Neural progenitor cell (in vitro differentiated cells): ENCODE measurements at regions not wholly inside any gene's neighbourhood (a gene's known extent, or its start where the extent isn't known, plus 50 kb on each side); places are given as distances from the start of the nearest gene placed in this dataset.
A peak's percentile ranks its signal among the peaks of the same experiment; 100 is the strongest.

Experiments used
- DNase-seq: peaks from one replicate; pipeline ENCODE4 v3.0.0-alpha.2; 2016; ENCODE audit warnings: low spot score
- H2AFZ ChIP-seq: fragments of 200-600 bp; sonication (generic); replicated peaks from 2 replicates; pipeline ENCODE4 v1.6.1; 2016; ENCODE audit warnings: antibody characterized with exemption
- H3F3A ChIP-seq: fragments of 200-600 bp; sonication (generic); 2 replicates; pipeline ENCODE4 v1.6.1; 2016; ENCODE audit warnings: antibody characterized with exemption, low read depth
- H3K27ac ChIP-seq: fragments of 200-600 bp; sonication (generic); 2 replicates; pipeline ENCODE4 v1.5.1; 2016; ENCODE audit warnings: mild to moderate bottlenecking
- H3K27me3 ChIP-seq: fragments of 200-600 bp; sonication (generic); 2 replicates; pipeline ENCODE4 v1.6.1; 2016; ENCODE audit warnings: mild to moderate bottlenecking, moderate library complexity
- H3K36me3 ChIP-seq: fragments of 200-600 bp; sonication (generic); 2 replicates; pipeline ENCODE4 v1.5.1; 2016
- H3K4me1 ChIP-seq: fragments of 200-600 bp; sonication (generic); 2 replicates; pipeline ENCODE4 v1.6.1; 2016; ENCODE audit warnings: mixed run types
- H3K4me2 ChIP-seq: fragments of 200-600 bp; sonication (generic); 2 replicates; pipeline ENCODE4 v1.6.1; 2016
- H3K4me3 ChIP-seq: fragments of 200-600 bp; sonication (generic); 2 replicates; pipeline ENCODE4 v1.5.1; 2016
- H3K79me2 ChIP-seq: fragments of 200-600 bp; sonication (generic); 2 replicates; pipeline ENCODE4 v1.6.1; 2016; ENCODE audit warnings: low read depth
- H3K9ac ChIP-seq: fragments of 200-600 bp; sonication (generic); 2 replicates; pipeline ENCODE4 v1.6.1; 2016
- H3K9me3 ChIP-seq: fragments of 200-600 bp; sonication (generic); 2 replicates; pipeline ENCODE4 v1.5.1; 2016; ENCODE audit warnings: low read depth
- H4K20me1 ChIP-seq: fragments of 200-600 bp; sonication (generic); 2 replicates; pipeline ENCODE4 v1.6.1; 2016; ENCODE audit warnings: low read depth
- H3K27ac Mint-ChIP-seq: 3 replicates; pipeline ENCODE4 v1.8.0; 2021; ENCODE audit warnings: mixed read lengths
- H3K27me3 Mint-ChIP-seq: 2 replicates; pipeline ENCODE4 v1.8.0; 2022; ENCODE audit warnings: low read depth, mild to moderate bottlenecking, inconsistent platforms, moderate library complexity, mixed read lengths; ENCODE audit not compliant: insufficient read depth
- H3K36me3 Mint-ChIP-seq: 3 replicates; pipeline ENCODE4 v1.8.0; 2021; ENCODE audit warnings: mixed read lengths
- H3K4me1 Mint-ChIP-seq: 3 replicates; pipeline ENCODE4 v1.8.0; 2021; ENCODE audit warnings: mixed read lengths
- H3K4me3 Mint-ChIP-seq: 3 replicates; pipeline ENCODE4 v1.8.0; 2021; ENCODE audit warnings: mild to moderate bottlenecking, moderate library complexity, mixed read lengths
- H3K9me3 Mint-ChIP-seq: 3 replicates; pipeline ENCODE4 v1.8.0; 2020; ENCODE audit warnings: mixed read lengths
- EZH2 ChIP-seq: fragments of 200-600 bp; sonication (generic); IDR thresholded peaks from 2 replicates; pipeline ENCODE4 v1.6.1; 2017; ENCODE audit warnings: antibody characterized with exemption, mild to moderate bottlenecking, moderate library complexity
- EZH2phosphoT487 ChIP-seq: fragments of 200-600 bp; sonication (generic); IDR thresholded peaks from 2 replicates; pipeline ENCODE4 v1.6.1; 2017; ENCODE audit warnings: antibody characterized with exemption
- TF ChIP-seq, protein P1 (sequence below): fragments of 200-600 bp; sonication (generic); IDR thresholded peaks from 2 replicates; pipeline ENCODE4 v1.5.1; 2017; ENCODE audit warnings: antibody characterized with exemption, mild to moderate bottlenecking

GRCh38 chr13:39254601-39255000 is 216.3 kb downstream of the NHLRC3 start:
- H3K4me1 ChIP-seq = no peaks in the 10 kb centered on the region
- no peak overlapping the region for H3K4me3 Mint-ChIP-seq
- H3K79me2 ChIP-seq = no peaks in the 10 kb centered on the region
- H3K27ac Mint-ChIP-seq = no peak overlapping the region
- H3K27ac ChIP-seq = no peak overlapping the region
- H4K20me1 ChIP-seq = no peaks in the 10 kb centered on the region
- no peaks in the 10 kb centered on the region for H3K36me3 ChIP-seq
- no peak overlapping the region for H3K4me3 ChIP-seq
- H3K27me3 ChIP-seq = no peaks in the 10 kb centered on the region
- H3K9ac ChIP-seq = no peak overlapping the region
- no peak for TF ChIP-seq EZH2
- TF ChIP-seq, protein P1, sequence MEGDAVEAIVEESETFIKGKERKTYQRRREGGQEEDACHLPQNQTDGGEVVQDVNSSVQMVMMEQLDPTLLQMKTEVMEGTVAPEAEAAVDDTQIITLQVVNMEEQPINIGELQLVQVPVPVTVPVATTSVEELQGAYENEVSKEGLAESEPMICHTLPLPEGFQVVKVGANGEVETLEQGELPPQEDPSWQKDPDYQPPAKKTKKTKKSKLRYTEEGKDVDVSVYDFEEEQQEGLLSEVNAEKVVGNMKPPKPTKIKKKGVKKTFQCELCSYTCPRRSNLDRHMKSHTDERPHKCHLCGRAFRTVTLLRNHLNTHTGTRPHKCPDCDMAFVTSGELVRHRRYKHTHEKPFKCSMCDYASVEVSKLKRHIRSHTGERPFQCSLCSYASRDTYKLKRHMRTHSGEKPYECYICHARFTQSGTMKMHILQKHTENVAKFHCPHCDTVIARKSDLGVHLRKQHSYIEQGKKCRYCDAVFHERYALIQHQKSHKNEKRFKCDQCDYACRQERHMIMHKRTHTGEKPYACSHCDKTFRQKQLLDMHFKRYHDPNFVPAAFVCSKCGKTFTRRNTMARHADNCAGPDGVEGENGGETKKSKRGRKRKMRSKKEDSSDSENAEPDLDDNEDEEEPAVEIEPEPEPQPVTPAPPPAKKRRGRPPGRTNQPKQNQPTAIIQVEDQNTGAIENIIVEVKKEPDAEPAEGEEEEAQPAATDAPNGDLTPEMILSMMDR = no peak
- TF ChIP-seq EZH2phosphoT487 = no peak
- no peak overlapping the region for H3K4me2 ChIP-seq
- no peaks in the 10 kb centered on the region for H3K27me3 Mint-ChIP-seq
- no peaks in the 10 kb centered on the region for H3F3A ChIP-seq
- peaks cover 4% of the 10 kb centered on the region for H3K36me3 Mint-ChIP-seq
- H3K9me3 Mint-ChIP-seq = peaks cover 2% of the 10 kb centered on the region
- H2AFZ ChIP-seq = no peak overlapping the region
- H3K9me3 ChIP-seq = no peaks in the 10 kb centered on the region
- peaks cover 9% of the 10 kb centered on the region for H3K4me1 Mint-ChIP-seq
- DNase-seq = no peak

- Mint-ChIP-seq H3K9me3 (peaks cover 2% of the 10 kb centered on the region), H3K4me1 (peaks cover 12% of the 10 kb centered on the region), H3K27me3 (no peaks in the 10 kb centered on the region), H3K36me3 (peaks cover 4% of the 10 kb centered on the region), H3K27ac (no peak overlapping the region), H3K4me3 (no peak overlapping the region)
- no peaks in the 10 kb centered on the region for H3K79me2 ChIP-seq
- no peaks in the 10 kb centered on the region for H3K9me3 ChIP-seq
- TF ChIP-seq EZH2phosphoT487 (no peak), EZH2 (no peak)
- TF ChIP-seq, protein P1 = no peak
- DNase-seq = no peak
- H2AFZ ChIP-seq = no peak overlapping the region
- no peaks in the 10 kb centered on the region for H3K27me3 ChIP-seq
- H4K20me1 ChIP-seq = no peaks in the 10 kb centered on the region
- H3K4me1 ChIP-seq = no peaks in the 10 kb centered on the region
- no peak overlapping the region for H3K4me3 ChIP-seq
- no peaks in the 10 kb centered on the region for H3K36me3 ChIP-seq
- H3F3A ChIP-seq = no peaks in the 10 kb centered on the region
- no peak overlapping the region for H3K4me2 ChIP-seq
- H3K9ac ChIP-seq = no peak overlapping the region
- H3K27ac ChIP-seq = no peak overlapping the region
Measured at GRCh38 chr13:39257642-39258041, 219.4 kb downstream of the NHLRC3 start.

DNA sequence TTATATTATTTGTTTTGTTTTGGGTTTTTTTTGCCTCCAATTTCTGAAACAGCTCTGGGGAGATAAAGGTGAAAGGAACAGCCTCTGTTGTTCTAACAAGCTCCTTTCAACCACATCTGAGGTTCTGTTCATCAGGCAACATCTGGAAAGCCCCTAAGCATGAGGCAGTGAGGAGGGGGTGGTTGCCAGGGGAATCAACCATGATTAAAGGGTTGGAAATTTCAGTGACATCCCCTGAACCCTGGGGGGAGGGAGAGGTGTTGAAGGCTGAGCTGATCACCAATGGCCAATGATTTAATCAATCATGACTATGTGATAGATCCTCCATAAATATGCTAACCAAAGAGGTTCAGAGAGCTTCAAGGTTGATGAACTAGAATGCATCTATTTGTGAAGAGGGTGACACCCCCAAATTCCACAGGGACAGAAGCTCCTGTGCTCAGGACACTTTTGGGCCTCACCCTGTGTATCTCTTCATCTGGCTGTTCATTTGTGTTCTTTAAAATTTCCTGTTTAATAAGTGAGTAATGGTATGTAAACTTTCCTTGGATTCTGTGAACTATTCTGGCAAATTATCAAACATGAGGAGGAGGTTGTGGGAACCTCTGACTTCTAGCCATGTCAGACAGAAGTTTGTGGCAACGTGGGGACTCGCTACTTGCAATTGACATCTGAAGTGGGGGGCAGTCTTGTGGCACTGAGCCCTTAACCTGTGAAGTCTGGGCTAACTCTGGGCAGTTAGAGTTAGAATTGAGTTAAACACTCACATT is 221.3 kb downstream of the NHLRC3 start:
- no peak for TF ChIP-seq EZH2
- TF ChIP-seq, protein P1 = no peak
- TF ChIP-seq EZH2phosphoT487 = no peak
- Histone ChIP-seq H3K27ac (no peak overlapping the region), H2AFZ (no peak overlapping the region), H3K27me3 (no peaks in the 10 kb centered on the region), H3K4me2 (no peak overlapping the region), H3F3A (no peaks in the 10 kb centered on the region), H4K20me1 (no peaks in the 10 kb centered on the region), H3K4me3 (no peak overlapping the region), H3K4me1 (no peaks in the 10 kb centered on the region), H3K9ac (no peak overlapping the region), H3K79me2 (no peaks in the 10 kb centered on the region), H3K9me3 (no peaks in the 10 kb centered on the region), H3K36me3 (no peaks in the 10 kb centered on the region)
- no peak overlapping the region for H3K4me3 Mint-ChIP-seq
- peaks cover 7% of the 10 kb centered on the region for H3K4me1 Mint-ChIP-seq
- H3K9me3 Mint-ChIP-seq = peaks cover 2% of the 10 kb centered on the region
- peak overlapping the region; percentile 55 for H3K27ac Mint-ChIP-seq
- no peaks in the 10 kb centered on the region for H3K27me3 Mint-ChIP-seq
- no peak for DNase-seq
- H3K36me3 Mint-ChIP-seq = peaks cover 4% of the 10 kb centered on the region
